HFF-Myc (cell line): ENCODE measurements at regions not wholly inside any gene's neighbourhood (a gene's known extent, or its start where the extent isn't known, plus 50 kb on each side); places are given as distances from the start of the nearest gene placed in this dataset.

Source experiments
- DNase-seq: peaks from one replicate; pipeline ENCODE4 v3.0.0-alpha.2; 2011; ENCODE audit warnings: low read depth; ENCODE audit errors: extremely low read depth
- H3K4me3 ChIP-seq: replicated peaks from 2 replicates; pipeline ENCODE4 v1.5.1; 2011; ENCODE audit warnings: low read depth, mild to moderate bottlenecking, control low read depth, low read length
- CTCF ChIP-seq: IDR thresholded peaks from 2 replicates; pipeline ENCODE4 v1.5.1; 2012; ENCODE audit warnings: mild to moderate bottlenecking, low read depth, low read length, control low read depth; ENCODE audit errors: missing control alignments

DNA sequence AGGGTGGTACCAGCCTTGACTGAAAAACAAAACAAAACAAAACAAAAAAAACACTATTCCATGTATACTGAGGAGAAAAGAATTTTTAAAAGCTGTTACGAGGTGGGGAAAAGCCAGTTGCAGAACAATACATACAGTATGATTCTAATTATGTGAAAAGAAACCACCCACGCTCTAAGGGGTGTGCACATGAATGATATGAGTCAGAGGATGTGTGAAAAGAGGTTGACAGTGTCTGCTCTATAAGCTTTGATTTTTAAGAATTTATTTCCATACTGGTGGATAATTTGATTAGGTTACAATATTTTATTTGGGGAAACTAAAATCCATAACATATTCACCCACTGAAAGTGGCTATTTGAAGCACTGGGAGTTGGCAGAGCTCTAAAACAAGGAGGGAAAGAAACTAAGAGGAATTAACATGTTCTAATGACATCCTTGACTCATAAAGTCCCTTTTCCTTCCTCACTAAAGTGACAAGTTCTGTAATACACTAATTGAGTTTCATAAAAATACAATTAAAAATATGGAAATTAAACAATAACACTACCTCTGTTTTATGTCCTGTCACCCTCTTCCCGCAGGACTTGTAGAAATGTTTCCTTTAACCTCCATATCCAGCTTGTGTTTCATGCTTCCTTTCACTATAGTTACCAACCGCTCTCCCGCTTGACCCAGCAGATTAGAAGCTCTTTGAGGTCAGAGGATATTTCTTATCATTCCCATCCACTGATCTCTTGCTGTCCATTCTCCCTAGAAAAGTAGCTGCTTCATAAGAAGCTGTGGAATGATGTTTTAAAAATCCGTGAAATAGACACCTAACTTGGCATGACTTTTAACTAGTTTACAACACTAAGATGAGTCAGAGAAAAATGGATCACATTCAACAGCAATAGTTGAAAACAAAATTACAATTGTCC is 118.6 kb upstream of the CCDC28A start:
- H3K4me3 ChIP-seq: no peak overlapping the region
- TF ChIP-seq CTCF: no peak
- DNase-seq: peak; percentile 15

DNA sequence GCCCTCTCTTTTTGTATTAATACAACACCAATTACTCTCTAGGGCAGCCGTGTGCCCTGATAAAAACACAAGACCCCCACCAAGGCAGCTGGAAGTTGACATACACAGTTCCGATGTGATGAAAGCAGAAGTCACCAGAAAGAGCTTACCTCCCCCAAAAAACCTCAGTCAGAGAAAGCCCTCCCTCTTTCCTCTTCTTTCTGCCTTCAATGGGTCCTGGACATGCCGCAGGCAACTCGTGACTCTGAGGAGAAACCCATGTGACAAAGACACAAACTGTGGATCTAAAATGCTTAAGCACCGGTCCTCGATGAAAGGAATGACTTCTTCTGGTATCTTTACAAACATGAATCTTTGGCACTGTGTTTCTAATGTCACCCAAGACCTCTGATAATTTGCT is 117.7 kb upstream of the CCDC28A start:
- TF ChIP-seq CTCF: no peak
- no peak overlapping the region for H3K4me3 ChIP-seq
- no peak for DNase-seq

DNA sequence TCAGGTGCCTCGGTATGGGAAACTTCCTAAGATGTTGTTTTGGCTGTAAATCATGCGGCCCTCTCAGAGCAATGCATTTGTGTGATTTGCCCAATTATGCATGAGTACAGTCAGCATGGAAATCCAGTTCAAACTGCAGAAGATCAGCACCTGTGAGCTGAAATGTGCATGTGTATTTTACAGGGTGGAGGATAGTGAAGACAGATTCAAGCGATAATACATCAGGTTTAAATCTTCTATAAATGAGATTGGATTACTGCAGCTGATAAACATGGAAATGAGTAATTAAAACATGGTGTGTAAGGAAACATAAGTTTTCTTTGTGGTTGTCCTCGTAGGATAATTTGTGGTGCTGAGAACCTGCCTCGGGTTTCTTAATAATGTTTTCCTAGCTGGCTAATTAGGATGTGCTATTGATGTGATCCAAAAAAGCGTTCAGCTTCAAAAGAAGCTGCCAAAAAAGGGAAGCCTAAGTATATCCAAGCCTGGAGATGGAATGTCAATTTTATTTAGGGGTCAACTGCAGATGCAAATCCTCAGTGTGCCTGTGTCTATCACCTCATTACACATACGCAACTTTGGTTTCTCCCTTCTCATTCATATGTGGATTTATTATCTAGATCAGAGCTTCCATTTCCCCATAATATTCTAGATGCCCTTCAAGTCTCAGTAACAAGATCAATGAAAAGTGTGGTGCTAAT is 117.1 kb upstream of the CCDC28A start:
- TF ChIP-seq CTCF: no peak
- no peak for DNase-seq
- H3K4me3 ChIP-seq: no peak overlapping the region

DNA sequence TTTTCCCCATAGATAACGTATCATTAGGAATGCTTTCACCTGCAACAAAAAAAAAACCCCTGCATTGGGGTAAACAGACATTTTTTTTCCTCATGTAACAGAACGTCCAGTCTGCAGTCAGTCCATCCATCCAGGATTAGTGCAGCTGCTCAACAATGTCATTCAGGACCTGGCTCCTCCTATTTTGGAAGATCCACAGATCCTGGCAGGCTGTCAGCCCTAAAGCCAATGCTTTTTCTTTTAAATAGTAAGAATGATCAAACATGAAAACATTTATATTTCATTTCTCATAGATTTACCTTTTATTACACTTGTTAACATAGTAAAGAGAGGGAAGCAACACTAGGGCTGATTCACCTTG is 116.5 kb upstream of the CCDC28A start:
- TF ChIP-seq CTCF: no peak
- no peak overlapping the region for H3K4me3 ChIP-seq
- DNase-seq: no peak

GRCh38 chr6:138659998-138660397 is 113.6 kb upstream of the CCDC28A start:
- no peak for TF ChIP-seq CTCF
- DNase-seq: no peak
- no peak overlapping the region for H3K4me3 ChIP-seq

GRCh38 chr6:138662471-138662870 is 111.1 kb upstream of the CCDC28A start:
- no peak for DNase-seq
- no peak overlapping the region for H3K4me3 ChIP-seq
- TF ChIP-seq CTCF: no peak
